Tibial nerve (tissue), 4 donors: ENCODE measurements at regions not wholly inside any gene's neighbourhood (a gene's known extent, or its start where the extent isn't known, plus 50 kb on each side); places are given as distances from the start of the nearest gene placed in this dataset.

Experiments
- DNase-seq, 2 donors: peaks; one replicate each; pipeline ENCODE4 v3.0.0-alpha.2; 2019; ENCODE audit warnings: low spot score in 2 of 2
- H3K27ac ChIP-seq, 4 donors: fragments of 200-600 bp; sonication (generic) in 3 of 4; one replicate each; pipeline ENCODE4 v1.5.1; 2017 to 2019; ENCODE audit warnings: mild to moderate bottlenecking in 1 of 4
- H3K27me3 ChIP-seq, 2 donors: fragments of 200-600 bp; sonication (generic) in 1 of 2; one replicate each; pipeline versions ENCODE4 v1.5.1 to v1.6.0; 2017 to 2019
- H3K36me3 ChIP-seq, 3 donors: fragments of 200-600 bp; sonication (generic); one replicate each; pipeline ENCODE4 v1.5.1; 2018 to 2019
- H3K4me1 ChIP-seq, 4 donors: fragments of 200-600 bp; sonication (generic) in 3 of 4; one replicate each; pipeline ENCODE4 v1.5.1; 2017 to 2019
- H3K4me3 ChIP-seq, 4 donors: fragments of 200-600 bp; sonication (generic) in 3 of 4; one replicate each; pipeline ENCODE4 v1.5.1; 2017 to 2019; ENCODE audit warnings: mild to moderate bottlenecking in 1 of 4, moderate library complexity in 1 of 4
- H3K9me3 ChIP-seq, 4 donors: fragments of 200-600 bp; sonication (generic) in 3 of 4; one replicate each; pipeline ENCODE4 v1.5.1; 2017 to 2019
- EP300 ChIP-seq, 2 donors: sonication (generic); formaldehyde crosslinking; IDR thresholded peaks; one replicate each; pipeline ENCODE4 v1.6.1; 2017; ENCODE audit warnings: antibody characterized with exemption in 2 of 2, mild to moderate bottlenecking in 1 of 2
- POLR2A ChIP-seq, 2 donors: fragments of 450-650 bp; IDR thresholded peaks; one replicate each; pipeline ENCODE4 v1.6.1; 2017; ENCODE audit warnings: antibody characterized with exemption in 2 of 2, mild to moderate bottlenecking in 2 of 2, moderate library complexity in 2 of 2
- WGBS, 2 donors: methylation state at CpG; one replicate each; pipeline ENCODE4 v1.1.5; 2018; 5-methylcytosine and 5-hydroxymethylcytosine counted together
- TF ChIP-seq, protein P1 (sequence below), 5 experiments: fragments of 200-600 bp in 3 of 5; fragments of 450-650 bp in 2 of 5; sonication (generic) in 3 of 5; IDR thresholded peaks; one replicate each; pipeline ENCODE4 v1.5.1; 2016 to 2019; ENCODE audit warnings: antibody characterized with exemption in 5 of 5, mild to moderate bottlenecking in 3 of 5, moderate library complexity in 2 of 5

DNA sequence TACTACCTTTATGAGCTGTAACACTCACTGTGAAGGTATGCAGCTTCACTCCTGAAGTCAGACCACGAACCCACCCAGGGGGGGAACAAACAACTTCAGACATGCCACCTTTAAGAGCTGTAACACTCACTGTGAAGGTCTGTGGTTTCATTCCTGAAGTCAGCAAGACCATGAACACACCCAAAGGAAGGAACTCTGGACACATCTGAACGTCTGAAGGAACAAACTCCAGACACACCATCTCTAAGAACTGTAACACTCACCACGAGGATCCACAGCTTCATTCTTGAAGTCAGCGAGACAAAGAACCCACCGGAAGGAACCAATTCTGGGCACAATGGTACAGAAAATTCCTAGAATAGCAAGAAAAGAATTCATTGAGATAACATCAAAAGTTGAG, 1796.5 kb upstream of the MIR17HG start:
- H3K4me1 ChIP-seq, result no peaks in the 10 kb centered on the region
- H3K27me3 ChIP-seq, result no peaks in the 10 kb centered on the region
- H3K27ac ChIP-seq, result no peak overlapping the region
- 52 to 80% methylated on average over 5 of the region's 5 CpGs for WGBS, 2 donors
- no peaks in the 10 kb centered on the region for H3K9me3 ChIP-seq
- TF ChIP-seq, protein P1, sequence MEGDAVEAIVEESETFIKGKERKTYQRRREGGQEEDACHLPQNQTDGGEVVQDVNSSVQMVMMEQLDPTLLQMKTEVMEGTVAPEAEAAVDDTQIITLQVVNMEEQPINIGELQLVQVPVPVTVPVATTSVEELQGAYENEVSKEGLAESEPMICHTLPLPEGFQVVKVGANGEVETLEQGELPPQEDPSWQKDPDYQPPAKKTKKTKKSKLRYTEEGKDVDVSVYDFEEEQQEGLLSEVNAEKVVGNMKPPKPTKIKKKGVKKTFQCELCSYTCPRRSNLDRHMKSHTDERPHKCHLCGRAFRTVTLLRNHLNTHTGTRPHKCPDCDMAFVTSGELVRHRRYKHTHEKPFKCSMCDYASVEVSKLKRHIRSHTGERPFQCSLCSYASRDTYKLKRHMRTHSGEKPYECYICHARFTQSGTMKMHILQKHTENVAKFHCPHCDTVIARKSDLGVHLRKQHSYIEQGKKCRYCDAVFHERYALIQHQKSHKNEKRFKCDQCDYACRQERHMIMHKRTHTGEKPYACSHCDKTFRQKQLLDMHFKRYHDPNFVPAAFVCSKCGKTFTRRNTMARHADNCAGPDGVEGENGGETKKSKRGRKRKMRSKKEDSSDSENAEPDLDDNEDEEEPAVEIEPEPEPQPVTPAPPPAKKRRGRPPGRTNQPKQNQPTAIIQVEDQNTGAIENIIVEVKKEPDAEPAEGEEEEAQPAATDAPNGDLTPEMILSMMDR (IDR thresholded peaks at IDR 0.05), result no peak
- TF ChIP-seq EP300 (IDR thresholded peaks at IDR 0.05) (no peak), POLR2A (IDR thresholded peaks at IDR 0.05) (no peak)
- H3K4me3 ChIP-seq, result no peak overlapping the region
- no peak for DNase-seq
- no peaks in the 10 kb centered on the region for H3K36me3 ChIP-seq

- no peak overlapping the region for H3K27ac ChIP-seq
- H3K36me3 ChIP-seq, result no peaks in the 10 kb centered on the region
- no peaks in the 10 kb centered on the region for H3K4me1 ChIP-seq
- WGBS, 2 donors, result 85 to 86% methylated on average over 1 of the region's 1 CpG
- no peaks in the 10 kb centered on the region for H3K27me3 ChIP-seq
- TF ChIP-seq EP300 (IDR thresholded peaks at IDR 0.05), result no peak
- TF ChIP-seq, protein P1 (IDR thresholded peaks at IDR 0.05), result no peak
- TF ChIP-seq POLR2A (IDR thresholded peaks at IDR 0.05), result no peak
- DNase-seq, result no peak
- no peaks in the 10 kb centered on the region for H3K9me3 ChIP-seq
- H3K4me3 ChIP-seq, result no peak overlapping the region
These were observed 1792.7 kb upstream of the MIR17HG start for GRCh38 chr13:89554801-89555200.

DNA sequence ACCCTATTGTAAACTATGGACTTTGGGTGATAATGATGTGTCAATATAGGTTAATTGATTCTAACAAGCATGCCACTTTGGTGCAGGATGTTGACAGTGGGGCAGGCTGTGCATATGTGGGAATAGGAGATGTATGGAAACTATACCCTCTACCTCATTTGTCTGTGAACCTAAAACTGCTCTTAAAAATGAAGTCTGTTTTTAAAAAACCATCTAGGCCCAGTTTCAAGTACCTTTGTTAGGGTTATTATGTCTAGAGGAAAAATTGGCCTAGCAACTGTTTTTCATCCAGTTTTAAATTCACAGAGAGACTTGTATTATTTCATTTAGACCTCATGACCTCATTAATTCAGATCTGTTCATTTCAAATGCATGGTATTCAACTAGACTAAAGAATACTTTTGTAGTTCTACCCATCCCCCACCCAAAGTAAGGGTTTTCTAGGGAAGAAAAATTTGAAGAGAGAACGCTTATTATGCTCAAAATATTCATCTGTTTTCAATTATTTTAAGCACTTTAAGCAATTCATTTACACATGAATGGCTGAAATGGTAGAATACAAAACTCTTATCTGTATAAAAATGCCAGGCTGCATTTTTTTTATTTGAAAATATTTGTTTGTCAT, 1781.9 kb upstream of the MIR17HG start:
- Histone ChIP-seq H3K27me3 (no peaks in the 10 kb centered on the region), H3K36me3 (no peaks in the 10 kb centered on the region), H3K27ac (no peak overlapping the region), H3K4me1 (peaks cover 0 to 3% (median 0%) of the 10 kb centered on the region in 4 donors), H3K9me3 (peaks cover 0 to 2% (median 0%) of the 10 kb centered on the region in 4 donors), H3K4me3 (no peak overlapping the region)
- no peak for TF ChIP-seq POLR2A (IDR thresholded peaks at IDR 0.05)
- TF ChIP-seq, protein P1 (IDR thresholded peaks at IDR 0.05), result no peak
- no peak for TF ChIP-seq EP300 (IDR thresholded peaks at IDR 0.05)
- DNase-seq, result no peak
- 25 to 27% methylated on average over 1 of the region's 1 CpG for WGBS, 2 donors

DNA sequence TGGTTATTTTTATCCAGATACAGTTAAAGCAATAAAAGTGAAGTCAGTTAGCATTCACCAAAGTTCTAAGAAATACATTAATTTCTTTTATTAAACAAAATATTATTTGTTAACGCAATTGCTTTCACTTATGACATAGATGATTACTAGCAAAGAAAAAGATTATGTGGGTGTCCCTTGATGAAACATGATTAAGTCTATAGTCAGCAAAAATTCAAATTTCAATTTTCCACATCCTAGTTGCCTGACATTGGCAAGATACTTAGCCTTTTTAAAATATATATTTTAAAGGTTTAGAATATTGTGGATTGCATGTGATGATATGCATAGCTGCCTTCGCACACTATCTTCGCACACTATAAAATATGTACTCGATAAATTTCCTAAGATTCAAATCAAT, 1780.5 kb upstream of the MIR17HG start:
- DNase-seq, result no peak
- TF ChIP-seq, protein P1 (IDR thresholded peaks at IDR 0.05), result no peak
- TF ChIP-seq EP300 (IDR thresholded peaks at IDR 0.05) (no peak), POLR2A (IDR thresholded peaks at IDR 0.05) (no peak)
- Histone ChIP-seq H3K9me3 (peaks cover 0 to 4% (median 0%) of the 10 kb centered on the region in 4 donors), H3K27ac (no peak overlapping the region), H3K27me3 (no peaks in the 10 kb centered on the region), H3K4me3 (no peak overlapping the region), H3K4me1 (peaks cover 0 to 3% (median 0%) of the 10 kb centered on the region in 4 donors), H3K36me3 (no peaks in the 10 kb centered on the region)
- 73 to 97% methylated on average over 4 of the region's 4 CpGs for WGBS, 2 donors

- Histone ChIP-seq H3K27me3 (no peaks in the 10 kb centered on the region), H3K36me3 (no peaks in the 10 kb centered on the region), H3K4me1 (peaks cover 0 to 3% (median 0%) of the 10 kb centered on the region in 4 donors), H3K9me3 (peaks cover 0 to 11% (median 0%) of the 10 kb centered on the region in 4 donors), H3K27ac (no peak overlapping the region), H3K4me3 (no peak overlapping the region)
- WGBS, 2 donors, result 32% methylated on average over 2 of the region's 2 CpGs
- DNase-seq, result no peak
- TF ChIP-seq EP300 (IDR thresholded peaks at IDR 0.05), result no peak
- TF ChIP-seq, protein P1 (IDR thresholded peaks at IDR 0.05), result no peak
- no peak for TF ChIP-seq POLR2A (IDR thresholded peaks at IDR 0.05)
These were observed 1779.2 kb upstream of the MIR17HG start for GRCh38 chr13:89568276-89568675.
